ENCODE measurements at regions not wholly inside any gene's neighbourhood (a gene's known extent, or its start where the extent isn't known, plus 50 kb on each side); places are given as distances from the start of the nearest gene placed in this dataset.

DNA sequence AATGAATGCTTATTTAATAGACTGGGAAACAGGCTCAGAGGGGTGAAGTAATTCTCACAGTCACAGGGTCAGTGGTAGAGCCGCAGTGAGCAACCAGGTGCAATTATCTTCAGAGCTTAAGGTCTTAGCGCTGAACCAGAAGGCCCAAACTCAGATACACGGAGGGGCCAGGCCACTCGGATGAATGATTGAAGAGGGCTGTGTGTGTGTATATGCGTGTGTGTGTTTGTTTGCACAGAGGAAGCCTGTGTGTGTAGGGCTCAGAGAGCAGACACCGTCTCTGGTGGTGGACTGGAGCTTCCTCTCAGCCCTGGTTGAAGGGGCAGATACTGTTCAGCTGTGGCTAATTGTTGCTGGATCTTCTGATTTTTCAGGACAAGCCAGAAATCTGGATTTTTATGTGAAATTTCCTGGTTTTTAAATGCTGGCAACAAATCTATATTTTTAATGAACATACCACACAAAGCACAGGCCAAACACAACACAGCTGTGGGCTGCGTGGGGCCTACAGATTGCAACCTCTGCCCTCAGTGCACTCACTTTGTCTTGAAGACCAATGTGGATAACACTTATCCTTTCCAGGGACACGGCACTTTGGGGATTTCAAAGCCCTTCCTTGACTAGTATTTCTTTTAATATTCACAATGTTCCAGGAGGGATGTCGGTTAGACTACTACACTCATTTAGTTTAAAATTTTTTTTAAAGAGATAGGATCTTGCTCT is 94.5 kb upstream of the NRXN3 start:
- TF ChIP-seq EZH2 (IDR thresholded peaks at IDR 0.05; ENCODE audit: borderline replicate concordance) = no peak
- TF ChIP-seq, protein P1, sequence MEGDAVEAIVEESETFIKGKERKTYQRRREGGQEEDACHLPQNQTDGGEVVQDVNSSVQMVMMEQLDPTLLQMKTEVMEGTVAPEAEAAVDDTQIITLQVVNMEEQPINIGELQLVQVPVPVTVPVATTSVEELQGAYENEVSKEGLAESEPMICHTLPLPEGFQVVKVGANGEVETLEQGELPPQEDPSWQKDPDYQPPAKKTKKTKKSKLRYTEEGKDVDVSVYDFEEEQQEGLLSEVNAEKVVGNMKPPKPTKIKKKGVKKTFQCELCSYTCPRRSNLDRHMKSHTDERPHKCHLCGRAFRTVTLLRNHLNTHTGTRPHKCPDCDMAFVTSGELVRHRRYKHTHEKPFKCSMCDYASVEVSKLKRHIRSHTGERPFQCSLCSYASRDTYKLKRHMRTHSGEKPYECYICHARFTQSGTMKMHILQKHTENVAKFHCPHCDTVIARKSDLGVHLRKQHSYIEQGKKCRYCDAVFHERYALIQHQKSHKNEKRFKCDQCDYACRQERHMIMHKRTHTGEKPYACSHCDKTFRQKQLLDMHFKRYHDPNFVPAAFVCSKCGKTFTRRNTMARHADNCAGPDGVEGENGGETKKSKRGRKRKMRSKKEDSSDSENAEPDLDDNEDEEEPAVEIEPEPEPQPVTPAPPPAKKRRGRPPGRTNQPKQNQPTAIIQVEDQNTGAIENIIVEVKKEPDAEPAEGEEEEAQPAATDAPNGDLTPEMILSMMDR (IDR thresholded peaks at IDR 0.05; ENCODE audit: poor library complexity) = no peak
- TF ChIP-seq EZH2phosphoT487 (IDR thresholded peaks at IDR 0.05; ENCODE audit: low read depth, severe bottlenecking, unreplicated experiment) = no peak

Measured in hepatocyte (in vitro differentiated cells).